OCI-LY7 (cell line): ENCODE measurements at regions not wholly inside any gene's neighbourhood (a gene's known extent, or its start where the extent isn't known, plus 50 kb on each side); places are given as distances from the start of the nearest gene placed in this dataset.

ENCODE experiments used
- BruUV-seq: library from RNA; stranded (reverse); fragments of 400-500 nt; replicated peaks from 2 replicates; lab custom pipeline; 2021; lab: Mats Ljungman, UMichigan
- CTCF ChIA-PET: fragments of 300-600 bp; sonication (Branson Sonifier 250); formaldehyde crosslinking; loops from one replicate; lab custom pipeline; 2022; ENCODE audit warnings: antibody characterized with exemption; ENCODE audit not compliant: unreplicated experiment; lab: Charles Lee
- POLR2A ChIA-PET: fragments of 300-600 bp; sonication (Branson Sonifier 250); formaldehyde crosslinking; loops from one replicate; lab custom pipeline; 2022; ENCODE audit warnings: antibody characterized with exemption; lab: Charles Lee
- DNase-seq: peaks from one replicate; pipeline ENCODE4 v3.0.0-alpha.2; 2015; ENCODE audit warnings: low spot score
- H2AFZ ChIP-seq: fragments of 200-600 bp; sonication (generic), shearing (Covaris generic); 2 replicates; pipeline ENCODE4 v1.6.1; 2014; ENCODE audit warnings: mild to moderate bottlenecking, antibody characterized with exemption, low read length, moderate library complexity
- H3K27ac ChIP-seq: fragments of 200-600 bp; sonication (generic); 2 replicates; pipeline ENCODE4 v1.5.1; 2014; ENCODE audit warnings: mixed run types, low read depth, mild to moderate bottlenecking, moderate library complexity, low read length, inconsistent platforms; ENCODE audit not compliant: poor library complexity, severe bottlenecking
- H3K36me3 ChIP-seq: fragments of 200-600 bp; sonication (generic); 2 replicates; pipeline ENCODE4 v1.6.1; 2014; ENCODE audit warnings: mild to moderate bottlenecking, antibody characterized with exemption, low read length, moderate library complexity, mixed read lengths; ENCODE audit not compliant: insufficient read depth
- H3K4me1 ChIP-seq: fragments of 200-600 bp; sonication (generic); 2 replicates; pipeline ENCODE4 v1.5.1; 2014; ENCODE audit warnings: mild to moderate bottlenecking, low read length; ENCODE audit not compliant: insufficient read depth, poor library complexity, severe bottlenecking
- H3K4me2 ChIP-seq: fragments of 200-600 bp; sonication (generic); 2 replicates; pipeline ENCODE4 v1.6.1; 2014; ENCODE audit warnings: mild to moderate bottlenecking, low read length
- H3K4me3 ChIP-seq: fragments of 200-600 bp; sonication (generic); 2 replicates; pipeline ENCODE4 v1.5.1; 2014; ENCODE audit warnings: mild to moderate bottlenecking, low read depth, low read length; ENCODE audit not compliant: poor library complexity, severe bottlenecking
- H3K79me2 ChIP-seq: fragments of 200-600 bp; sonication (generic); 2 replicates; pipeline ENCODE4 v1.6.1; 2016; ENCODE audit warnings: low read depth, mild to moderate bottlenecking, low read length, moderate library complexity, mixed read lengths; ENCODE audit not compliant: insufficient read depth
- H3K9me2 ChIP-seq: fragments of 200-600 bp; sonication (generic); 2 replicates; pipeline ENCODE4 v1.6.1; 2016; ENCODE audit warnings: mild to moderate bottlenecking, low read length, mixed read lengths; ENCODE audit not compliant: insufficient read depth
- H3K9me3 ChIP-seq: fragments of 200-600 bp; sonication (generic); 2 replicates; pipeline ENCODE4 v1.6.1; 2014; ENCODE audit warnings: mild to moderate bottlenecking, mixed run types, low read length, mixed read lengths
- H4K20me1 ChIP-seq: fragments of 200-600 bp; sonication (generic); 2 replicates; pipeline ENCODE4 v1.6.1; 2014; ENCODE audit warnings: mild to moderate bottlenecking, antibody characterized with exemption, low read length, moderate library complexity, mixed read lengths; ENCODE audit not compliant: insufficient read depth
- CTCF ChIP-seq: fragments of 200-600 bp; sonication (generic); conservative IDR thresholded peaks from 2 replicates; pipeline ENCODE4 v1.5.1; 2014; ENCODE audit warnings: mild to moderate bottlenecking, antibody characterized with exemption, low read length, moderate library complexity, mixed read lengths
- EZH2phosphoT487 ChIP-seq: fragments of 200-600 bp; sonication (generic); IDR thresholded peaks from 2 replicates; pipeline ENCODE4 v1.6.1; 2018; ENCODE audit warnings: low read depth, borderline replicate concordance, mild to moderate bottlenecking, mixed run types, antibody characterized with exemption, low read length, moderate library complexity, mixed read lengths
- intact Hi-C: fragments of 100-400 bp; cut with micrococcal nuclease; formaldehyde crosslinking; loops from one replicate; pipeline ENCODE4 v1.10.0; 2022; ENCODE audit not compliant: unreplicated experiment

- no peaks in the 10 kb centered on the region for H3K9me2 ChIP-seq
- H3K36me3 ChIP-seq = no peaks in the 10 kb centered on the region
- no peak overlapping the region for H3K27ac ChIP-seq
- BruUV-seq = no TSS peak
- no peak overlapping the region for H3K4me3 ChIP-seq
- intact Hi-C loops = no loop called here
- H3K4me1 ChIP-seq = no peaks in the 10 kb centered on the region
- H2AFZ ChIP-seq = no peak overlapping the region
- ChIA-PET POLR2A (no interaction called here), CTCF (no interaction called here)
- no peak for TF ChIP-seq EZH2phosphoT487
- TF ChIP-seq CTCF = no peak
- no peaks in the 10 kb centered on the region for H4K20me1 ChIP-seq
- no peak overlapping the region for H3K4me2 ChIP-seq
- H3K9me3 ChIP-seq = no peaks in the 10 kb centered on the region
- no peak for DNase-seq
- H3K79me2 ChIP-seq = no peaks in the 10 kb centered on the region
Observed at GRCh38 chr10:63829020-63829419, 307.8 kb downstream of the REEP3 start.

GRCh38 chr10:63829573-63830149 lies 308.5 kb downstream of the REEP3 start:
- Histone ChIP-seq H3K4me2 (no peak overlapping the region), H3K36me3 (no peaks in the 10 kb centered on the region), H4K20me1 (no peaks in the 10 kb centered on the region), H3K27ac (no peak overlapping the region), H3K4me1 (no peaks in the 10 kb centered on the region), H3K9me3 (no peaks in the 10 kb centered on the region), H3K79me2 (no peaks in the 10 kb centered on the region), H2AFZ (no peak overlapping the region), H3K9me2 (no peaks in the 10 kb centered on the region), H3K4me3 (no peak overlapping the region)
- intact Hi-C loops = no loop called here
- TF ChIP-seq EZH2phosphoT487 = no peak
- ChIA-PET POLR2A (no interaction called here), CTCF (no interaction called here)
- BruUV-seq = no TSS peak
- DNase-seq = no peak

- no peak overlapping the region for H2AFZ ChIP-seq
- no TSS peak for BruUV-seq
Observed at GRCh38 chr10:63832686-63833085, 311.5 kb downstream of the REEP3 start.

More at GRCh38 chr10:63832686-63833085, 311.5 kb downstream of the REEP3 start:
- H4K20me1 ChIP-seq = no peaks in the 10 kb centered on the region
- H3K9me2 ChIP-seq = no peaks in the 10 kb centered on the region
- intact Hi-C loops = no loop called here
- no peak overlapping the region for H3K27ac ChIP-seq
- no peak overlapping the region for H3K4me2 ChIP-seq
- no peaks in the 10 kb centered on the region for H3K9me3 ChIP-seq
- no peaks in the 10 kb centered on the region for H3K4me1 ChIP-seq
- no peak for DNase-seq
- H3K79me2 ChIP-seq = no peaks in the 10 kb centered on the region
- H3K4me3 ChIP-seq = no peak overlapping the region
- H3K36me3 ChIP-seq = no peaks in the 10 kb centered on the region
- ChIA-PET POLR2A (interaction anchor here (0.6 kb wide), 1 partner anchor 18 kb away, joined by 3 read pairs; no protein-coding TSS in a partner anchor), CTCF (no interaction called here)
- TF ChIP-seq CTCF (no peak), EZH2phosphoT487 (no peak)
